ENCODE measurements at regions not wholly inside any gene's neighbourhood (a gene's known extent, or its start where the extent isn't known, plus 50 kb on each side); places are given as distances from the start of the nearest gene placed in this dataset.

- H3K4me3 ChIP-seq (replicated peaks; ENCODE audit: insufficient read depth, low read length) = no peak overlapping the region
- DNase-seq (ENCODE audit: low read depth in 1 of 2, low spot score in 1 of 2) = no peak
- H3K27ac ChIP-seq (replicated peaks) = no peak overlapping the region
- TF ChIP-seq REST (IDR thresholded peaks at IDR 0.05; ENCODE audit: insufficient replicate concordance, low read depth) = no peak
- no peak for TF ChIP-seq SPI1 (IDR thresholded peaks at IDR 0.05; ENCODE audit: borderline replicate concordance, low read depth)
- H3K27me3 ChIP-seq (ENCODE audit: insufficient read depth, poor library complexity, severe bottlenecking) = no peaks in the 10 kb centered on the region
These were observed 1175.6 kb downstream of the BRD1 start for GRCh38 chr22:48651981-48652538.

GRCh38 chr22:48651036-48651890 lies 1176.4 kb downstream of the BRD1 start:
- Histone ChIP-seq H3K4me3 (replicated peaks; ENCODE audit: insufficient read depth, low read length) (no peak overlapping the region), H3K27ac (replicated peaks) (no peak overlapping the region), H3K27me3 (ENCODE audit: insufficient read depth, poor library complexity, severe bottlenecking) (no peaks in the 10 kb centered on the region)
- DNase-seq (ENCODE audit: low read depth in 1 of 2, low spot score in 1 of 2) = no peak
- TF ChIP-seq SPI1 (IDR thresholded peaks at IDR 0.05; ENCODE audit: borderline replicate concordance, low read depth) (no peak), GABPA (IDR thresholded peaks at IDR 0.05; ENCODE audit: low read depth) (no peak), CTCF (IDR thresholded peaks at IDR 0.05; ENCODE audit: insufficient read depth, low read length) (no peak)

GRCh38 chr22:48650323-48651035 lies 1177.2 kb downstream of the BRD1 start:
- TF ChIP-seq POLR2AphosphoS5 (IDR thresholded peaks at IDR 0.05; ENCODE audit: low read depth) = no peak
- no peak for TF ChIP-seq SPI1 (IDR thresholded peaks at IDR 0.05; ENCODE audit: borderline replicate concordance, low read depth)
- TF ChIP-seq GABPA (IDR thresholded peaks at IDR 0.05; ENCODE audit: low read depth) = no peak
- no peak for TF ChIP-seq REST (IDR thresholded peaks at IDR 0.05; ENCODE audit: insufficient replicate concordance, low read depth)
- TF ChIP-seq CTCF (IDR thresholded peaks at IDR 0.05; ENCODE audit: insufficient read depth, low read length) = no peak
- DNase-seq (ENCODE audit: low read depth in 1 of 2, low spot score in 1 of 2) = no peak
- Histone ChIP-seq H3K27me3 (ENCODE audit: insufficient read depth, poor library complexity, severe bottlenecking) (no peaks in the 10 kb centered on the region), H3K27ac (replicated peaks) (no peak overlapping the region), H3K4me3 (replicated peaks; ENCODE audit: insufficient read depth, low read length) (no peak overlapping the region)

- DNase-seq (ENCODE audit: low read depth in 1 of 2, low spot score in 1 of 2) = no peak
- Histone ChIP-seq H3K27me3 (ENCODE audit: insufficient read depth, poor library complexity, severe bottlenecking) (no peaks in the 10 kb centered on the region), H3K4me3 (replicated peaks; ENCODE audit: insufficient read depth, low read length) (no peak overlapping the region), H3K27ac (replicated peaks) (no peak overlapping the region)
- TF ChIP-seq REST (IDR thresholded peaks at IDR 0.05; ENCODE audit: insufficient replicate concordance, low read depth) (no peak), POLR2AphosphoS5 (IDR thresholded peaks at IDR 0.05; ENCODE audit: low read depth) (no peak), GABPA (IDR thresholded peaks at IDR 0.05; ENCODE audit: low read depth) (no peak), CTCF (IDR thresholded peaks at IDR 0.05; ENCODE audit: insufficient read depth, low read length) (no peak), SPI1 (IDR thresholded peaks at IDR 0.05; ENCODE audit: borderline replicate concordance, low read depth) (no peak)
These were observed 1178.2 kb downstream of the BRD1 start for GRCh38 chr22:48649466-48649865.

Data from HL-60 (cell line).